Head of caudate nucleus (tissue), 42 donors: ENCODE measurements at regions not wholly inside any gene's neighbourhood (a gene's known extent, or its start where the extent isn't known, plus 50 kb on each side); places are given as distances from the start of the nearest gene placed in this dataset.
"Not testable (repeated sequence)": the region's sequence is repeated elsewhere in the genome, so short reads cannot be mapped to it uniquely, and the experiment has no call there.

Experiments
- DNase-seq, 42 donors: peaks; one replicate each; pipeline versions ENCODE4 v3.0.0 to v3.0.0-alpha.2; 2020 to 2021; ENCODE audit warnings: mixed read lengths in 7 of 42
- intact Hi-C: fragments of 100-400 bp; cut with DNase I; formaldehyde crosslinking; loops from one replicate; pipeline ENCODE4 v1.15.0; 2022

DNA sequence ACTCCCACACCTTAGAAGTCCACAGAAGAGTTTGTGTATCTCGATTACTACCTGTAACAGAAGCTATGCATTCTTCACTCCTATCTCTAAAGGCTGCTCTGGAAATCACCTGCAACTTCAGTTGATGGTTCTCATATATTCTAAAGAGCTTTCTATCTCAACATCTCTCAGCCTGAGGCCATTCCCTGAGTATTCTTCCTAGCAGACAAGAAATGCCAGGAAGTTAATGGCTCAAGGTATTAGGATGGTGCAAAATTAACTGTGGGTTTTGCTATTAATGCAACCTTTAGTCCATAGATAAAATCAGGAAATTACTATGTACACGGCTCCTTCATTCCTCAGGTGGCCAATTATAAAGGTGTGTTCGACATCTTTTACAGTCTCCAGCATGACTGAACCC lies 290.1 kb downstream of the ZNF716 start:
- intact Hi-C loops, result not testable (repeated sequence)

DNA sequence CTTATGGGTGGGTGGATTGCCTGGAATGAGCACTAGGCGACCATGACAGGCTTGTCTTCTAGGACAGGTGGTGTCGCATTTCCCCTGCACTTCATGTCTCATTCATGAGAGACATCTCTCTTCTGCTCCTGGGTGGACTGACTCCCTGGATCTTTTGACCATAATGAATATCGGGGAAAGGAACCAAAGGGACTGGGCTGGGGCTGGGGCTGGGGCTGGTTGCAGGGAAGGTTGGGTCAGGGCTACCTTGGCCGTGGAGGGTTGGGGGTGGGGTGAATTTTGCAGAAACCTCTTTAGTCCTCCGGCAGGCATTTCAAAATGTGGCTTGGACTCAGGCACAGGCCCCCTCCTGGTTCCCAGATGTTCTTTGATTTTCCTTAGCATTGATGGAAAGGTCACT lies 319.2 kb downstream of the ZNF716 start:
- DNase-seq, result no peak
- intact Hi-C loops, result no loop called here

More for the DNA sequence above, 290.1 kb downstream of the ZNF716 start:
- DNase-seq, result not testable (repeated sequence)

- no peak for DNase-seq
- intact Hi-C loops, result no loop called here
Measured at GRCh38 chr7:57769958-57770357, 320.0 kb downstream of the ZNF716 start.

DNA sequence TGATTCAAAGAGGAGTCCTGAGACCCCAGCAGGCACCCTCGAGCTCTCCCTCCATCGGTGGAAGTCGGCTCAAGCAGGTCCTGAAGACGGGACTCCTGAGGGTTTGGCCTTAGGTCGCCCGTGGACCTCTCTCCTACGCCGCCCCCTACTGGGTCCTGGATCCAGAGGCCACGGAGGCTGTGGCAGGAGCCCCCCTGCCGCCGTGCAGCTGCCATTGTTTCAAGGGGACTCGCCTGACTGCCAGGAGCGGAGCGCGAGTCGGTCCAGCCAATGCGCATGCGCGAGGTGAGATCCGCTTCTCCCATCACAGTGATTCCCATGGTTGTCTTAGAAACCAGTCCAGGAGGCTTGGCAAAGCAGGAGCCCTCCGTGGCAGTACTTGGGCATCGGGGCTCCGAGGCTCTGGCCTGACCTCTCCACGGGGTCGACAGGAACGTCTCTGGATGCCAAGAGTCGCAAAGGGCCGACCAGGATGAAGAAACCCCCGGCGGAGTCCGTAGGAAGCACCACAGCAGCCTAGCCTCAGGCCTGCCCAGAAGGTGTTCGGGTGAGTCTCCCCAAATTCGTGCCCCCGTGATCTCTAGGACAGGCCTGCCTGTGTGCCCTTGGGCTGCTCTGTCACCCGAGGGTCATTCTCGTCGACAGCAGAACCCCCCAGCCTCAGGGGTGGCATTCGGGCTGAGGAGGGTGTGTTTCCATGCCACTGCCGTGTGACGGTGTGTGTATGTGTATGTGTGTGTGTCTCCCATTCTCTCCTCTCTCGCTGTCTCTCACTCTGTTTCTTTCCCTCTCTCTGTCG lies 322.3 kb downstream of the ZNF716 start:
- intact Hi-C loops, result no loop called here
- no peak for DNase-seq

GRCh38 chr7:57774300-57774699 lies 324.3 kb downstream of the ZNF716 start:
- intact Hi-C loops, result no loop called here
- no peak for DNase-seq

DNA sequence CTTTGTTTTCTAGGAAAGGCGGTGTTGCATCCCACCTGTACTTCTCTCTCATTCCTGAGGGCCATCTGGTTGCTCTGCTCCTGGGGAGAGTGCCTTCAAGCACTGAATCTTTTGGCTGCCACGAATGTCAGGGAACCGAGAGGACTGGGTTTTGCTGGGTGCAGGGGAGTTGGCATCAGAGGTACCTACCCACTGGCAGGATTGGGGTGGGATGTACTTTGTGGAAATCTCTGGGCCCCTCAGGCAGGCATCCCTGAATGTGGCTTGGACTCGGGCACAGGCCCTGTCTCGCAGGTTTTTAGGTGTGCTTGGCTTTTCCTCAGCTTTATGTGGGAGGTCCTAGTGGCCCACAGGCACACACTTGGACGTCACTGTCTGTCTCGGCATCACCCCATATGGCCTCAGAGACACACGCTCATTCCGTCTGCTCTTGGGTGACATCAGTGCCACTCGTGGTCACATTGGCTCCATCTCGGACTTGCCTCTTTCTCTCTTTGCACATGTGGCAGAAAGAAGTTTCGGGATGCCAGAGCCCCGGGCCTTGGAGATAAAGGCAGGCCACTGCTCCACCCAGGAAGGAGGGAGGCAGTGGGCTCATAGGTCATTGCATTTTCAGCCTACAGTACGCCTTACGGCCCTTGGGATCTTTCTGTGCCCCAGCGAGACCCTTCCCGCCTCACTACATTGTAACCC lies 325.6 kb downstream of the ZNF716 start:
- intact Hi-C loops, result no loop called here
- no peak for DNase-seq

GRCh38 chr7:57776136-57776856 lies 326.3 kb downstream of the ZNF716 start:
- intact Hi-C loops, DNase-seq: not testable (repeated sequence)

DNA sequence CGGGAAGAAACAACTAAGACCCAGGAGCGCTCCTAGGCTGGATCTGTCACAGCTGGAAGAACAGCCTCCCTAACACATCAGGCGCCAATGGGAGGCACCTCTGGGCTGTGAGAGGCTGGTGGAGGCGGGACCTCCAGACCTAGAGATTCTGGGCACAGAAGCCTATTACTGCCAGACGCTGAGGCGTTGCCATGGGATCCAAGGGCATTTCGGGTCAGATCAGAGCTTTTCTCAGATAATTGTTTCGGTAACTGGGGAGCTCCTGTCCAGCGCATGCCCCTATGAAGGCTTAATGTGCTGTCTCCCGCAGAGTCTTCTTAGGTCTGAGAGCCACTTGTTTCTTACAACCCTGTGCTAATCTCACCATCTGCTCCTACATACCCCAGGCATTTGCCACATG lies 339.2 kb downstream of the ZNF716 start:
- DNase-seq, result no peak
- intact Hi-C loops, result no loop called here

DNA sequence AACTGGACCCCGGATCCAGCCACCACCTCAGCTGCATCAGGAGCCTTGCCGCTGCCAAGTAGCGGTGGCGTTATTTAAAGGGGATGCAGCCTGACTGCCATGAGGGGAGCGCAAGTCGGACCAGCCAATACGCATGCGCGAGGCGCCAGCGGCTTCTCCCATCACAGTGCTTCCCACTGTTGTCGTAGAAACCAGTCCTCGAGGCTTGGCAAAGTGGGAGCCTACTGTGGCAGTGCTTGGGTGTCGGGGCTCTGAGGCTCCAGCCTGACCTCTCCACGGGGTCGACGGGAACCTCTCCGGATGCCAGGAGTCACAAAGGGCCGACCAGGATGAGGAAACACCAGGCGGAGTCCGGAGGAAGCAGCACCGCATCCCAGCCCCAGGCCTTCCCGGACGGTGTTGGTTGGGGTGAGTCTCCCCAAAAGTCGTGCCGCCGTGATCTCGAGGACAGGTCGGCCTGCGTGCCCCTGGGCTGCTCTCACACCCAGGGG lies 369.6 kb downstream of the ZNF716 start:
- DNase-seq, result no peak
- intact Hi-C loops, result no loop called here

DNA sequence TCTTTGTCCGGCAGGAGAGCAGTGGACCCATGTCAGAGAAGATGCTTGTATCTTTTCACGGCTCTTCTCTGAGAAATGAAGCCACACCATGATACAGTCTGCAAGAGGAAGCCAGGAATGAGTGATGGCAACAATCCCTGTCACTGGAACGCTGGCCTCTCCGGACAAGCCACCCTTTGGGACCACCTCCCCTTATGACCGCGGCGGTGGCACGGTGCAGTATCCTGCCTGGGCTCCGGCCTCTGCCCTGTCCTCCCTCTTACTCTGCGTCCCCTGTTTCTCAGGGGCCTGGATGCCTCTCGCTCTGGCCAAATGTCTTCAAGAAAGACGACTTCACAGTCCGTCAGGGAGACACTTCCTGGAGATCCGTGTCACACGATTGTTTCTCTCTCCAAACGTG lies 370.5 kb downstream of the ZNF716 start:
- intact Hi-C loops, result no loop called here
- no peak for DNase-seq

- peak in 1 of 42 donors; percentile 10 for DNase-seq
- intact Hi-C loops, result no loop called here
Measured at GRCh38 chr7:57821438-57822382, 371.7 kb downstream of the ZNF716 start.

DNA sequence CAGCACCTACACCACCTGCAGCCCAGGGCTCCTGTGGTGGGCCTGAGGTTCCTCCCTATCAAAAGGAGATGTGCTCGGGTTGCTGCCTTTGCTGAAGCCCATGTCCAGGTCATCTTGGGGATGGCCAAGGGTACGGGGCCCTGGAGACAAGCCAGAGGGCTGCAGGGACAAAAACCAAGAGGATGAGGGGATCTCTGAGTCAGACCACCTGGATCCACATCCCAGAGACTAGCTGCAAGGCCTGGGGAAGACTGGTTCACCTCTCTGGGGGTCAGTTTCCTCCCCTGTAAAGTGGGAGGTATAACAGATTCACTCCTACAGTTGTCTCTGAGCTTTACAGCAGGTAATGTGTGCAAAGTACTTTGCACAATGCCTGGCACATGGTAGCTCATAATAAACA lies 376.6 kb downstream of the ZNF716 start:
- peak in 1 of 42 donors; percentile 3 for DNase-seq
- intact Hi-C loops, result not testable (repeated sequence)

DNA sequence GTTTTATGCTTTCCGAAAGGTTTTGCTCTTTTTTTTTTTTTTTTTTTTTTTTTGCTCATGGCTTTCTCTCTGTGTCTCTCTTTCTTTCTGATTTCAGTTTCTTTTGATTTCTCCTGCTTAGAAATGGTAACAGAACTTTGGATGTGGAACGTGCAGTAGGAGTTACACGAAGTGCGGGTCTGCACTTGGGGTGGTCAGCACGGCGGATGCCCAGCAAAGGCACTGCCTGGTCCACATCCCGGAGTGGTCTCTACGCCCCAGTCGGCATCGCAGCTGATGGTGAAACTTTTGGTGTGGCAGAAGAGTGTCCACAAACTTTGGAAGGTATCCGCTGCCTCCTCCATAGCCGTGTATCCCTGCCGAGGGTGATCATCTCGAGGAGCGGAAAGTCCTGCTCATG lies 385.2 kb downstream of the ZNF716 start:
- intact Hi-C loops, DNase-seq: not testable (repeated sequence)

DNA sequence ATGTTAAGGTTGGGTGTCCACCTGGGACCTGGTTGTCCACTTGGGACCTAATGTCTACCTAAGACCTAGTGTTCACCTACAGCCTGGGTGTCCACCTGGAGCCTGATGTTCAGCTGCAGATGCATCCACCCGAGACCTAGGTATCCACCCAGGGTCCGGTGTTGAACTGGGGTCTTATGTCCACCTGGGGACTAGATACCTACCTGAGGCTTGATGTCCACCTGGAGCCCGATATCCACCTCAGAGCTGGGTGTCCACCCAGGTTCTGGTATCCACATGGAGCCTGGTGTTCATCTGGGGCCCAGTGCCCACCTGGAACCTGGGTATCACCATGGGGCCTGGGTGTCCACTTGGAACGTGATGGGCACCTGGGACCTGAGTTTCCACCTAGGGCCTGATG lies 389.2 kb downstream of the ZNF716 start:
- DNase-seq, result peak in 1 of 42 donors; percentile 12
- intact Hi-C loops, result not testable (repeated sequence)

DNA sequence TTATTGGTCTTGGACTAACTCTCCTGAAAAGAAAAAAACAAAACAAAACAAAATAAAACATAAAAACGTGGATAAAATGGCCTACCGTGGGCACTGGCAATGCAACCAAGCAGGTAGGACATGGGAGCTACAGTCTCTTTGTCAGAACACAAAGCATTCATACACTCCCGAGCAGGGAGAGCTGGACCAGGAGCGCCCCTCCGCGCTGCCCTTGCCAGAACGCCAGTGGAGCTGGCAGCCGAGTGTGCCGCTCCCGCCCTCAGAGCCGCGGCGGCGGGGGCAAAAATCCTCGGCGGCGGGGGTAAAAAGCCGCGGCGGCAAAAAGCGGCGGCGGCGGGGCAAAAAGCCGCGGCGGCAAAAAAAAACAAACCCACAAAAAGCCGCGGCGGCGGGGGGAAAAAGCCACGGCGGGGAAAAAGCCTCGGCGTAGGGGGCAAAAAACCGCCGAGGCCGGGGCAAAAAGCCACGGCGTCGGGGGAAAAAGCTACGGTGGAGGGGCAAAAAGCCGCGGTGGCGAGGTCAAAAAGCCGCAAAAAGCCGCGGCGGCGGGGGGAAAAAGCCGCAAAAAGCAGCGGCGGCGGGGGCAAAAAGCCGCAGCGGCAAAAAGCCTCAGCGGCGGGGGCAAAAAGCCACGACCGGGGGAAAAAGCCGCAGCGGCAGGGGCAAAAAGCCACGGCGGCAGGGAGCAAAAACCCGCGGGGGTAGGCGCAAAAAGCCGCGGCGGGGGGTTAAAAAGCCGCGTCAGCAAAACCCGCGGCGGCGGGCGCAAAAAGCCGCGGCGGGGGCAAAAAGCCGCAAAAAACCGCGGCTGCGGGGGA lies 418.1 kb downstream of the ZNF716 start:
- intact Hi-C loops, result no loop called here
- peak in 18 of 42 donors; percentile 4 to 59 (median 25) for DNase-seq

GRCh38 chr7:57868771-57869483 lies 418.9 kb downstream of the ZNF716 start:
- intact Hi-C loops, result no loop called here
- peak in 11 of 42 donors; percentile 3 to 47 (median 18) for DNase-seq
